IPS-NIHi11 (cell line): ENCODE measurements at regions not wholly inside any gene's neighbourhood (a gene's known extent, or its start where the extent isn't known, plus 50 kb on each side); places are given as distances from the start of the nearest gene placed in this dataset.
"Not testable (repeated sequence)": the region's sequence is repeated elsewhere in the genome, so short reads cannot be mapped to it uniquely, and the experiment has no call there.

Experiments
- DNase-seq: peaks from one replicate; pipeline ENCODE4 v3.0.0; 2012; ENCODE audit warnings: mixed read lengths, low spot score

- no peak for DNase-seq
Observed at GRCh38 chr15:56808160-56808559, 74.9 kb upstream of the ZNF280D start.

GRCh38 chr15:56806148-56806536, 72.8 kb upstream of the ZNF280D start:
- no peak for DNase-seq

GRCh38 chr15:56805466-56806147, 72.3 kb upstream of the ZNF280D start:
- no peak for DNase-seq

- no peak for DNase-seq
Observed at GRCh38 chr15:56804938-56805337, 71.6 kb upstream of the ZNF280D start.

- no peak for DNase-seq
Observed at GRCh38 chr15:56804279-56804678, 71.0 kb upstream of the ZNF280D start.

- no peak for DNase-seq
Observed at GRCh38 chr15:56802161-56802560, 68.9 kb upstream of the ZNF280D start.

GRCh38 chr15:56798639-56799038, 65.3 kb upstream of the ZNF280D start:
- DNase-seq = no peak

- DNase-seq = no peak
Observed at GRCh38 chr15:56797720-56798275, 64.5 kb upstream of the ZNF280D start.

GRCh38 chr15:56795502-56795901, 62.2 kb upstream of the ZNF280D start:
- no peak for DNase-seq

GRCh38 chr15:56794553-56795329, 61.4 kb upstream of the ZNF280D start:
- DNase-seq = no peak

- DNase-seq = no peak
Observed at GRCh38 chr15:56794165-56794552, 60.9 kb upstream of the ZNF280D start.

- no peak for DNase-seq
Observed at GRCh38 chr15:56792211-56792610, 58.9 kb upstream of the ZNF280D start.

GRCh38 chr15:56791521-56791920, 58.2 kb upstream of the ZNF280D start:
- DNase-seq = not testable (repeated sequence)

- DNase-seq = no peak
Observed at GRCh38 chr15:56788359-56788758, 55.0 kb upstream of the ZNF280D start.

GRCh38 chr15:56786966-56787365, 53.7 kb upstream of the ZNF280D start:
- no peak for DNase-seq

- no peak for DNase-seq
Observed at GRCh38 chr15:56783857-56784661, 50.8 kb upstream of the ZNF280D start.

- DNase-seq = no peak
Observed at GRCh38 chr15:56783156-56783856, 50.0 kb upstream of the ZNF280D start.
